SU-DHL-6 (cell line): ENCODE measurements at regions not wholly inside any gene's neighbourhood (a gene's known extent, or its start where the extent isn't known, plus 50 kb on each side); places are given as distances from the start of the nearest gene placed in this dataset.

ENCODE experiments used
- CTCF ChIP-seq: fragments of 200-600 bp; sonication (generic); IDR thresholded peaks from one replicate; pipeline ENCODE4 v1.5.1; 2017; ENCODE audit warnings: antibody characterized with exemption, mild to moderate bottlenecking, low read length, moderate library complexity; ENCODE audit not compliant: insufficient read depth, poor library complexity, severe bottlenecking
- EZH2phosphoT487 ChIP-seq: fragments of 200-600 bp; sonication (generic), shearing (Covaris generic); conservative IDR thresholded peaks from 2 replicates; pipeline ENCODE4 v1.6.1; 2018; ENCODE audit warnings: mild to moderate bottlenecking, antibody characterized with exemption, low read length, moderate library complexity, mixed read lengths

GRCh38 chr5:106677057-106677456 is 993.7 kb downstream of the EFNA5 start:
- TF ChIP-seq CTCF (no peak), EZH2phosphoT487 (no peak)
